Nephron progenitor cell (in vitro differentiated cells): ENCODE measurements at regions not wholly inside any gene's neighbourhood (a gene's known extent, or its start where the extent isn't known, plus 50 kb on each side); places are given as distances from the start of the nearest gene placed in this dataset.

Experiments
- DNase-seq: peaks from one replicate; pipeline ENCODE4 v3.0.0; 2021
- H3K27ac Mint-ChIP-seq: 2 replicates; pipeline ENCODE4 v1.8.0; 2021; ENCODE audit warnings: mild to moderate bottlenecking, moderate library complexity, mixed read lengths
- H3K27me3 Mint-ChIP-seq: 2 replicates; pipeline ENCODE4 v1.8.0; 2021; ENCODE audit warnings: mild to moderate bottlenecking, low read depth, mixed read lengths; ENCODE audit not compliant: poor library complexity
- H3K36me3 Mint-ChIP-seq: 2 replicates; pipeline ENCODE4 v1.8.0; 2021; ENCODE audit warnings: low read depth, mixed read lengths
- H3K4me1 Mint-ChIP-seq: 2 replicates; pipeline ENCODE4 v1.8.0; 2021; ENCODE audit warnings: mixed read lengths
- H3K4me3 Mint-ChIP-seq: 2 replicates; pipeline ENCODE4 v1.8.0; 2021; ENCODE audit warnings: mild to moderate bottlenecking, moderate library complexity, mixed read lengths
- H3K9me3 Mint-ChIP-seq: 2 replicates; pipeline ENCODE4 v1.8.0; 2021; ENCODE audit warnings: mild to moderate bottlenecking, moderate library complexity, mixed read lengths
- CTCF ChIP-seq: fragments of 200-600 bp; sonication (generic); IDR thresholded peaks from 2 replicates; pipeline ENCODE4 v1.5.0; 2021; ENCODE audit warnings: antibody characterized with exemption

- no peaks in the 10 kb centered on the region for H3K4me1 Mint-ChIP-seq
- no peak for TF ChIP-seq CTCF
- no peak overlapping the region for H3K4me3 Mint-ChIP-seq
- DNase-seq = no peak
- no peak overlapping the region for H3K27ac Mint-ChIP-seq
- H3K36me3 Mint-ChIP-seq = no peaks in the 10 kb centered on the region
- H3K9me3 Mint-ChIP-seq = peaks cover 93% of the 10 kb centered on the region
- no peaks in the 10 kb centered on the region for H3K27me3 Mint-ChIP-seq
Observed at GRCh38 chr7:153590136-153590535, 462.1 kb upstream of the DPP6 start.

GRCh38 chr7:153590571-153590970, 461.6 kb upstream of the DPP6 start:
- no peak for DNase-seq
- Mint-ChIP-seq H3K4me1 (no peaks in the 10 kb centered on the region), H3K27ac (no peak overlapping the region), H3K27me3 (no peaks in the 10 kb centered on the region), H3K4me3 (no peak overlapping the region), H3K36me3 (no peaks in the 10 kb centered on the region), H3K9me3 (peaks cover 95% of the 10 kb centered on the region)
- TF ChIP-seq CTCF = no peak

- Mint-ChIP-seq H3K9me3 (peaks cover 90% of the 10 kb centered on the region), H3K4me3 (no peak overlapping the region), H3K36me3 (no peaks in the 10 kb centered on the region), H3K27me3 (no peaks in the 10 kb centered on the region), H3K27ac (no peak overlapping the region), H3K4me1 (no peaks in the 10 kb centered on the region)
- no peak for TF ChIP-seq CTCF
- DNase-seq = no peak
Observed at GRCh38 chr7:153607354-153607753, 444.8 kb upstream of the DPP6 start.

- Mint-ChIP-seq H3K27ac (no peak overlapping the region), H3K4me3 (no peak overlapping the region), H3K9me3 (peaks cover 75% of the 10 kb centered on the region), H3K4me1 (no peaks in the 10 kb centered on the region), H3K27me3 (no peaks in the 10 kb centered on the region), H3K36me3 (no peaks in the 10 kb centered on the region)
- DNase-seq = peak; percentile 2
- TF ChIP-seq CTCF = no peak
Observed at GRCh38 chr7:153616711-153617325, 435.4 kb upstream of the DPP6 start.

- TF ChIP-seq CTCF = no peak
- Mint-ChIP-seq H3K27me3 (peaks cover 6% of the 10 kb centered on the region), H3K4me3 (no peak overlapping the region), H3K9me3 (peaks cover 83% of the 10 kb centered on the region), H3K4me1 (no peaks in the 10 kb centered on the region), H3K36me3 (no peaks in the 10 kb centered on the region), H3K27ac (no peak overlapping the region)
- no peak for DNase-seq
Observed at GRCh38 chr7:153627323-153627722, 424.9 kb upstream of the DPP6 start.

GRCh38 chr7:153628406-153628805, 423.8 kb upstream of the DPP6 start:
- TF ChIP-seq CTCF = no peak
- DNase-seq = no peak
- Mint-ChIP-seq H3K9me3 (peaks cover 83% of the 10 kb centered on the region), H3K36me3 (no peaks in the 10 kb centered on the region), H3K27ac (no peak overlapping the region), H3K4me3 (no peak overlapping the region), H3K4me1 (no peaks in the 10 kb centered on the region), H3K27me3 (peaks cover 6% of the 10 kb centered on the region)
